NCI-H1436 treated with DMSO at 0.1 percent for 48 hours (cell line): ENCODE measurements at regions not wholly inside any gene's neighbourhood (a gene's known extent, or its start where the extent isn't known, plus 50 kb on each side); places are given as distances from the start of the nearest gene placed in this dataset.
"Not testable (repeated sequence)": the region's sequence is repeated elsewhere in the genome, so short reads cannot be mapped to it uniquely, and the experiment has no call there.

Experiments used
- DNase-seq: peaks from one replicate; lab custom pipeline; 2025; lab: John Stamatoyannopoulos, UW

GRCh38 chr4:66404141-66404540 lies 733.9 kb upstream of the EPHA5 start:
- DNase-seq = no peak

- DNase-seq = no peak
Measured at GRCh38 chr4:66376921-66377320, 706.6 kb upstream of the EPHA5 start.

GRCh38 chr4:66376396-66376795 lies 706.1 kb upstream of the EPHA5 start:
- DNase-seq = no peak

GRCh38 chr4:66373268-66373667 lies 703.0 kb upstream of the EPHA5 start:
- DNase-seq = no peak

GRCh38 chr4:66372706-66373105 lies 702.4 kb upstream of the EPHA5 start:
- no peak for DNase-seq

- no peak for DNase-seq
Measured at GRCh38 chr4:66367043-66367660, 696.9 kb upstream of the EPHA5 start.

- DNase-seq = not testable (repeated sequence)
Measured at GRCh38 chr4:66360395-66360794, 690.1 kb upstream of the EPHA5 start.

- no peak for DNase-seq
Measured at GRCh38 chr4:66357316-66357715, 687.0 kb upstream of the EPHA5 start.

GRCh38 chr4:66355328-66355727 lies 685.0 kb upstream of the EPHA5 start:
- no peak for DNase-seq

GRCh38 chr4:66351761-66352160 lies 681.5 kb upstream of the EPHA5 start:
- no peak for DNase-seq

- DNase-seq = no peak
Measured at GRCh38 chr4:66340286-66340893, 670.1 kb upstream of the EPHA5 start.

GRCh38 chr4:66339007-66339406 lies 668.7 kb upstream of the EPHA5 start:
- DNase-seq = no peak

- DNase-seq = no peak
Measured at GRCh38 chr4:66331761-66332160, 661.5 kb upstream of the EPHA5 start.

- no peak for DNase-seq
Measured at GRCh38 chr4:66330125-66330524, 659.8 kb upstream of the EPHA5 start.

- no peak for DNase-seq
Measured at GRCh38 chr4:66328803-66329574, 658.7 kb upstream of the EPHA5 start.

GRCh38 chr4:66307641-66308438 lies 637.6 kb upstream of the EPHA5 start:
- DNase-seq = no peak

GRCh38 chr4:66300336-66300934 lies 630.1 kb upstream of the EPHA5 start:
- no peak for DNase-seq

GRCh38 chr4:66298569-66298968 lies 628.3 kb upstream of the EPHA5 start:
- no peak for DNase-seq

- DNase-seq = no peak
Measured at GRCh38 chr4:66297703-66298102, 627.4 kb upstream of the EPHA5 start.

GRCh38 chr4:66294638-66295037 lies 624.3 kb upstream of the EPHA5 start:
- no peak for DNase-seq

GRCh38 chr4:66284991-66285451 lies 614.7 kb upstream of the EPHA5 start:
- DNase-seq = no peak

GRCh38 chr4:66279084-66279483 lies 608.8 kb upstream of the EPHA5 start:
- no peak for DNase-seq
